HG02852 (cell line): ENCODE measurements at regions not wholly inside any gene's neighbourhood (a gene's known extent, or its start where the extent isn't known, plus 50 kb on each side); places are given as distances from the start of the nearest gene placed in this dataset.

ENCODE experiments used
- ATAC-seq: cut with Tn5 transposase; IDR thresholded peaks from one replicate; pipeline ENCODE4 v1.9.1; 2021; ENCODE audit warnings: mild to moderate bottlenecking, moderate library complexity; ENCODE audit not compliant: unreplicated experiment

GRCh38 chr13:24107955-24108614, 52.4 kb upstream of the SPATA13 start:
- no peak for ATAC-seq

GRCh38 chr13:24108615-24108965, 51.9 kb upstream of the SPATA13 start:
- no peak for ATAC-seq

GRCh38 chr13:24110011-24110410, 50.5 kb upstream of the SPATA13 start:
- ATAC-seq = no peak
